ENCODE measurements at regions not wholly inside any gene's neighbourhood (a gene's known extent, or its start where the extent isn't known, plus 50 kb on each side); places are given as distances from the start of the nearest gene placed in this dataset.

- TF ChIP-seq, protein P1, sequence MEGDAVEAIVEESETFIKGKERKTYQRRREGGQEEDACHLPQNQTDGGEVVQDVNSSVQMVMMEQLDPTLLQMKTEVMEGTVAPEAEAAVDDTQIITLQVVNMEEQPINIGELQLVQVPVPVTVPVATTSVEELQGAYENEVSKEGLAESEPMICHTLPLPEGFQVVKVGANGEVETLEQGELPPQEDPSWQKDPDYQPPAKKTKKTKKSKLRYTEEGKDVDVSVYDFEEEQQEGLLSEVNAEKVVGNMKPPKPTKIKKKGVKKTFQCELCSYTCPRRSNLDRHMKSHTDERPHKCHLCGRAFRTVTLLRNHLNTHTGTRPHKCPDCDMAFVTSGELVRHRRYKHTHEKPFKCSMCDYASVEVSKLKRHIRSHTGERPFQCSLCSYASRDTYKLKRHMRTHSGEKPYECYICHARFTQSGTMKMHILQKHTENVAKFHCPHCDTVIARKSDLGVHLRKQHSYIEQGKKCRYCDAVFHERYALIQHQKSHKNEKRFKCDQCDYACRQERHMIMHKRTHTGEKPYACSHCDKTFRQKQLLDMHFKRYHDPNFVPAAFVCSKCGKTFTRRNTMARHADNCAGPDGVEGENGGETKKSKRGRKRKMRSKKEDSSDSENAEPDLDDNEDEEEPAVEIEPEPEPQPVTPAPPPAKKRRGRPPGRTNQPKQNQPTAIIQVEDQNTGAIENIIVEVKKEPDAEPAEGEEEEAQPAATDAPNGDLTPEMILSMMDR (IDR thresholded peaks at IDR 0.05): no peak
- no peak for TF ChIP-seq HOXA7 (CRISPR knock-in tag; IDR thresholded peaks at IDR 0.05)
- no peak for TF ChIP-seq TFCP2L1 (CRISPR knock-in tag; IDR thresholded peaks at IDR 0.05)
- TF ChIP-seq, protein P2, sequence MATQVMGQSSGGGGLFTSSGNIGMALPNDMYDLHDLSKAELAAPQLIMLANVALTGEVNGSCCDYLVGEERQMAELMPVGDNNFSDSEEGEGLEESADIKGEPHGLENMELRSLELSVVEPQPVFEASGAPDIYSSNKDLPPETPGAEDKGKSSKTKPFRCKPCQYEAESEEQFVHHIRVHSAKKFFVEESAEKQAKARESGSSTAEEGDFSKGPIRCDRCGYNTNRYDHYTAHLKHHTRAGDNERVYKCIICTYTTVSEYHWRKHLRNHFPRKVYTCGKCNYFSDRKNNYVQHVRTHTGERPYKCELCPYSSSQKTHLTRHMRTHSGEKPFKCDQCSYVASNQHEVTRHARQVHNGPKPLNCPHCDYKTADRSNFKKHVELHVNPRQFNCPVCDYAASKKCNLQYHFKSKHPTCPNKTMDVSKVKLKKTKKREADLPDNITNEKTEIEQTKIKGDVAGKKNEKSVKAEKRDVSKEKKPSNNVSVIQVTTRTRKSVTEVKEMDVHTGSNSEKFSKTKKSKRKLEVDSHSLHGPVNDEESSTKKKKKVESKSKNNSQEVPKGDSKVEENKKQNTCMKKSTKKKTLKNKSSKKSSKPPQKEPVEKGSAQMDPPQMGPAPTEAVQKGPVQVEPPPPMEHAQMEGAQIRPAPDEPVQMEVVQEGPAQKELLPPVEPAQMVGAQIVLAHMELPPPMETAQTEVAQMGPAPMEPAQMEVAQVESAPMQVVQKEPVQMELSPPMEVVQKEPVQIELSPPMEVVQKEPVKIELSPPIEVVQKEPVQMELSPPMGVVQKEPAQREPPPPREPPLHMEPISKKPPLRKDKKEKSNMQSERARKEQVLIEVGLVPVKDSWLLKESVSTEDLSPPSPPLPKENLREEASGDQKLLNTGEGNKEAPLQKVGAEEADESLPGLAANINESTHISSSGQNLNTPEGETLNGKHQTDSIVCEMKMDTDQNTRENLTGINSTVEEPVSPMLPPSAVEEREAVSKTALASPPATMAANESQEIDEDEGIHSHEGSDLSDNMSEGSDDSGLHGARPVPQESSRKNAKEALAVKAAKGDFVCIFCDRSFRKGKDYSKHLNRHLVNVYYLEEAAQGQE (IDR thresholded peaks at IDR 0.05): no peak
Observed at GRCh38 chr2:173647681-173648311, 293.1 kb downstream of the CDCA7 start.

All from A549 (cell line).